IPS-NIHi7 (cell line): ENCODE measurements at regions not wholly inside any gene's neighbourhood (a gene's known extent, or its start where the extent isn't known, plus 50 kb on each side); places are given as distances from the start of the nearest gene placed in this dataset.

Experiments
- DNase-seq: peaks from one replicate; pipeline ENCODE4 v3.0.0; 2012; ENCODE audit warnings: mixed read lengths; ENCODE audit errors: extremely low spot score

GRCh38 chr2:8447610-8448221, 234.1 kb upstream of the ID2 start:
- no peak for DNase-seq

DNA sequence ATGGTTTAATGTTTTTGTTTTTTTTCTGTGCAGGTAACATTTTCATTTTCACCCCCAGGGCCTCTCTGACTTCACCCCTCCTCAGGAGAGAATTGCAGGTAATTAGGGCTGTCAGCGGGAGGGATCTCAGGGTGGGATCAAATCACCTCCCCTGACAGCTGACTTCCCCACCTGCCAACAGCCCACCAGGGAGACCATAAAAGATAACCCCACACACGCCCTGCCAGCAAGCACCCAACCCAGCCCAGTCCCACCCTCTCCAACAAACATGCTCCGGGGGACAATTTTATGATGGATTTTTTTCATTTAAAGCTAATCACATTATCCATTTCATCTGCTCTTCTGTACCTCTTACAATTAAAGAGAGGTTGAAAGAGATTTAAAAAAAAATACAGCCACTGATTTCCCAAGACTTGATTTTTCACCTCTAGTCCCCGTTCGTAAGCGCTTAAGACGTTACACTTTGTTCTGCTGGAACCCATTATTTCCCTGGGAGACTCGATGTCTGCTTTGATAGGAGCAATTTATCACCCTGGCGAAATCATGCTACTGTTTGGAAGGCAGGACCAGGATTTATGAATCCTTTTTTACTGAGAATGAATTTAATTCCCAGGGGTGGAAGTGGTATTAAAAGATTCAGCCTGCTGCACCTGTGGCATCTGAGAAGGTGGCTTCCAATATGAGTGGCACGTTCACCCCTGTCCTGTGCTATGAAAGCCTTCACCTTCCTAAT, 232.9 kb upstream of the ID2 start:
- DNase-seq, result no peak

- DNase-seq, result no peak
These were observed 230.6 kb upstream of the ID2 start for GRCh38 chr2:8451273-8451672.

DNA sequence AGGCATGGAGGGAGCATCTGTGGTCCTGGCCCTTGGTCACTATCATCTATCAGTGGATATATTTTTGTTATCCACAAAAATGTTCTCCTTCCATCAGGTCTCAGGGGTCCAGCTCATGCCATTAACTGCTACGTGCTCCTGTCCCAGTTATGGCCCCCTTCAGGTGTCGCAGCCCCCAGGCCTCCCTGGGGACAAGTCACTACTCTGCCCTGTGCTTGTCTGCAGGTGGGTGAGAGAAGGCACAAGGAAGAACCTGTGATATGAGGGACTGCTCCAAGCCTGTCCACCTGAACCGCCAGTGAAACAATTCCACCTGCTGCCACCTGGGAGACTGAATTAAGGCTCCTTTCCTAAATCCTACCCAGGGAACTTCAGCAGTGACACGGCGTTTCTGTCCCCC, 229.6 kb upstream of the ID2 start:
- no peak for DNase-seq

GRCh38 chr2:8452979-8453903, 228.6 kb upstream of the ID2 start:
- DNase-seq, result no peak

DNA sequence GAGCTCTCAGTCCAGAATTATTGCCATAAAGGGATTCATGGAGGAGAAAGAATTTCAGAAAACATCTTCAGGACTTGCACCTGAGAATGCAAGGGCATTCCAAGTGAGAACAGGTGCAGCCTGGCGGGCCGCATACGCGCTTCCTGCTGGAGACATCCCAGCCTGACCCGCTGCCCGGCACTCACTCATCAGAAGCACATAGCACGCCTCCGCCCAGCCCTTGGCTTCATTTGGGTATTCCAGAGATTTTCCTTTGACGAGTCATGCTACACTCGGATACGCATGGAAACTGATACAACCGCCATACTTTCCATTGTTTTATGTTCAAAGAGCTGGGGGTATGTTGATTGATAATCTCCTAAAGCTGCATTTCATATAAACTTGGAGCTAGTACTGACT, 228.0 kb upstream of the ID2 start:
- no peak for DNase-seq

- no peak for DNase-seq
These were observed 227.1 kb upstream of the ID2 start for GRCh38 chr2:8454797-8455196.

DNA sequence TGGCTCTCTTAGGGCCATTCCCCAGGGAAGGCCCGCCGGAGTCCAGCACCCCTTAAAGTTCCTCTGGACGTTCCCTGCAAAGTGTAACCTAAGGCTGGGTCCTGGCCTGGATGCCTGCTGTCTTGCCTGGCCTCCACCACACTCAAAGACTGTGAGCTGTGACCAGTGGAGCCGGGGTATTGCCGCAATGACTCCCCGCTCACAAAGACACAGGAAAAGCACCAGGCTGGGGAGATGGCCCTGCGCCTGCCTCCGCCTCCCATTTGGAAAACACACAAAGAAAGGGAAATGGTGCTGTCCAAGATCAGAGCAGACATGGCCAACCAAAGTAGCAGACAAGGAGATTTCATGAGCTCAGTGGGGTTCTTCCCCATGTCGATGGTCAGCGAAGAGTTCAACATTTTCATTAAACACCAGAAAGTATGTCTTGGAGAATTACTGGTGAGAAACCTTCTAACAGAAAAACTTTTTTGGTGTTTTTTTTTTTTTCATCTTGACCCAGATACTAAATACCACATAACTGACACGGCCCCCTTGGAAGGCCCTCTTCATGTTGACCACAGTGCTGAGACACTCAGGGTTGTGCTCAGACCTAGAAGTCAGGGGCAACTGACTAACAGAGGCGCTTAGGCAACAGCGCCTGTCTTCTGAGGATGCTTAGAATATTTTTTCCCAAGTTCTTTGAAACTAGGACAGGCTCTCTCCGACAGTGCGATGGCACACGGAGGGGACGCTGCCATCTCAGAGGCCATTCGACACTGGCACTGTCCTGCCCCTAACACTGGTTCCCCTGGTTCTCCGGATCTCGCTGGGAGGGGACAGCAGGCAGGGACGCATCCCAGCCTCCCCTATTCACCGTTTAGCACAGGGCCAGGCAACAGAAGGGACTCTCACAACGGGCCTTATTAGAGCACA, 226.4 kb upstream of the ID2 start:
- no peak for DNase-seq

GRCh38 chr2:8456151-8457091, 225.4 kb upstream of the ID2 start:
- no peak for DNase-seq

DNA sequence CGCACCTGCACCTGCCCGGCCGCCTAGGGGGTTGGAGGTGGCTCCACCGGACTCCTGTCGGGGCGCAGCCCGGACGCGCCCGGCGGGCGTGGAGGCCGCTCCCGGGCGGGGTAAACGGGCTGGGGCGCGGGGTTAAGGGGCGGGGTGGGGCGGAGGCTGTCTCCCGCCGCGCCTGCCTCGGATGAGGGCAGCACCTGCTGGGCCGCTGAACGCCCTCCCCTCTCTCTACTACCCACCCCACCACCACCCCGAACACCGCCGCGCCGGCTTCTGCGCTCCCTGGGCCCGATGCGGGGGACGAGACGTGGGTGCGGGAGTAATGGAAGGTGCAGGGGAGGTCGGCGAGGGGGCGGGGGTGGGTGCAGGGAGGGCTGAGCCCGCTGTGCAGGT, 224.8 kb upstream of the ID2 start:
- peak; percentile 35 for DNase-seq

GRCh38 chr2:8457699-8458502, 224.0 kb upstream of the ID2 start:
- DNase-seq, result peak; percentile 34

- DNase-seq, result no peak
These were observed 223.1 kb upstream of the ID2 start for GRCh38 chr2:8458503-8459459.

DNA sequence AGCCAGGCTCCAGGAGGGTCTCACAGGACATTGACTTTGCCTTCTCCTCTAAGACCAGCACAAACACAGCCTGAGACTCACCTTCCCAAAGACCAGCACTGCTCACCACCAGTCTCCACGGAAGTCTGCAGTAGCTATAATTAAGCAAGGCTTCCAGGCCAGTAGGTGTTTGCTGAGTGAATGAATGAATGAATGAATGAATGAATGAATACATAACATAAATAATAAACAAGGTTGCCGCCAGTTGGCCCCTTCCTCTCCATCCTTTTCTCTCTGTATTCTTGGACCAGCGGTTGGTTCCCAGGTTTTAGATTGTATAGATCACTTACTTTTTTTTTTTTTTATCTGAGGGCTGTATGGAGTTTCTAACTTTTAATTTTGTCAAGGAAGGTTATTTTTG, 222.4 kb upstream of the ID2 start:
- DNase-seq, result no peak

GRCh38 chr2:8461341-8461740, 220.5 kb upstream of the ID2 start:
- DNase-seq, result no peak

GRCh38 chr2:8462280-8462679, 219.6 kb upstream of the ID2 start:
- DNase-seq, result no peak

- DNase-seq, result no peak
These were observed 218.8 kb upstream of the ID2 start for GRCh38 chr2:8462899-8463648.

DNA sequence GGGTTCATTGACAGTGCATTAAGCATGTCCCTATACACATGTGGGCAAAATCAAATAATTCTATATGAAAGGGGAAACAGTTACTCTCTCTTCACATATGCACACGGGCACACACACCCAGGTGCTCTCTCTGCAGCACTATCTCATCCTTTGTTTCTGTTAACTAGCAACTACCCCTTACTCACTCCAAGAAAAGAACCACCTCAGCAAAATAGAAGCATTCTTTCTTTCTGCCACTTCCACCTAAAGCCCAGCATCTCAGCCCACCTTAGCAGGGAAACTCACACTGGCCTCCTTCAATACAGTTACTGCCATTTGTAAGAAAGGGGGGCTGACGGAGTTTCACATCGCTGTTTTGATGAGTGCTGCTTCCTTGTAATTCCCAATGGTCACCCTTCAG, 216.3 kb upstream of the ID2 start:
- DNase-seq, result no peak
